NCI-H2107 (cell line): ENCODE measurements at regions not wholly inside any gene's neighbourhood (a gene's known extent, or its start where the extent isn't known, plus 50 kb on each side); places are given as distances from the start of the nearest gene placed in this dataset.

Experiments used
- DNase-seq: peaks from one replicate; lab custom pipeline; 2025; lab: John Stamatoyannopoulos, UW

DNA sequence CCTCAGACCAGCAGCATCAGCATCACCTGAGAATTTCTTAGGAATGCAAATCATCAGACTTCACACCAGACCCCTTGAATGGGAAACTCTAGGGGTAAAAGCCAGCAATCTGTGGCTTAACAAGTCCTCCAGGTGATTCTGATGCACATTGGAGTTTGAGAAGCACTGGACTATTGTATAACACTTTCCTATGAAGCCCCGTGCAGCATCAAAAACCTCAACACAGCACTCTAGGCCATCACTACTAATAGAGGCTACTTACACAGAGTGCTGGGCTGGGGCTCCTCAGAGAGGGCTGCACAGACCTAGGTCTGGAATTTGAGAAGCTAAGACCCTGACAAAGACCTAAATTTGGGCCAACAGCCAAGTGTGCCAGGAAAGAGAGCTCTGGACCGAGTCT lies 95.7 kb upstream of the ARAP3 start:
- no peak for DNase-seq

- no peak for DNase-seq
Observed at GRCh38 chr5:141777130-141777529, 95.1 kb upstream of the ARAP3 start.

DNA sequence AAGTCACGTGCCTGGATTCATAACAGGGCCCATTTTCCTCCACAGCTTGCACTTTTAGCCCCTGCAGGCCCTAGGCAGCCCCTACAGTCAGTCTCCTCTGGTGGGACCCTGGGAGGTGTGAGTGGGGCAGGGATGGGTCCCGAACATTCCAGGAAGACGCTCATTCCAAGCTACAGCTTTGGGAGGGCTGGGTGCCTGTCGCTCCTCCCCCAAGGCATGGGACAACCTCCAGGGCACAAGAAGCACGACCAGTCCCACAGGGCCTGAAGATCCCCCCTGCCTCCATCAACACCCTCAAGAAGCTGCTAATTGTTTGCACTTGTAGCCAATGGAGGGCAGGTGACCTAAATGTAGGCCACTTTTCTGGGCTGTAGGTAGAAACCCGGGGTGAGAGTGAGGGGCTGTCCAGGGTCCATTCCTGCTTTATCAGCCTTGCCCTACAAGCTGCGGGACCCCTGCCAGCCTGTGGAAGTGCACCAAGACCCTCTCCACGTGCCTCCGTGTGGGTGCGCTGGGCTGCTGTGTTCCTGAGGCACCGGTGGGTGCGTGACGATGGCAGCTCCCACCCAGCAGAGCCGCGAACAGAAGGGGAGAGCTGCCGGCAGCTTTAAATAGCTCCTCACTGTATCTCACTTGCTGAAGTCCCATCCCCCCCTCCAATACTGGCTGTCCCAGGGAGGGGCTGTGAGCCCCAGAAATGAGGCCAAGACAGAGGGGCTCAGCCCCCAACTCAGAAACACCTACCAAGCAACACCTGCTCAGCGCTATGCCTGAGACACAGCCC lies 91.9 kb upstream of the ARAP3 start:
- DNase-seq, result no peak

GRCh38 chr5:141772281-141772680 lies 90.3 kb upstream of the ARAP3 start:
- DNase-seq, result no peak

DNA sequence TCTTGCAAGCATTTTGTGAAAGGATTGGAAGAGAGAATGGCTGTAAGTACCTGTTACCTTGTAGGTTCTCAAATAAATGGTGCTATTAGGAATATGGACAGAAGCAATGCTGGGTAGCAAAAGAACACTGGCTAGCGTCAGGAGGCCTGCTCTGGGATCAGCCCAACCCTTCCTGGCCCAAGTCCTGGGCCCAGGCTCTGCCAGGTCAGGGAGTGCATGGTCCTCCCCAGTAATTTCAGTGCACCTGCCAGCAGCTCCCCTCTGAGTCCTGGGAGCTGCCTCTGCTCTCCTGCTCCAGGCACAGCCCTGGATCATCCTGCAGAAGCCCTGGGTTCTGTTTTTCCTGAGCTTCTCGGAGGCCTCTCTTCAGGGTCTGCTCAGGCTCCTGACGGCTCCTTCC lies 89.5 kb upstream of the ARAP3 start:
- DNase-seq, result no peak

DNA sequence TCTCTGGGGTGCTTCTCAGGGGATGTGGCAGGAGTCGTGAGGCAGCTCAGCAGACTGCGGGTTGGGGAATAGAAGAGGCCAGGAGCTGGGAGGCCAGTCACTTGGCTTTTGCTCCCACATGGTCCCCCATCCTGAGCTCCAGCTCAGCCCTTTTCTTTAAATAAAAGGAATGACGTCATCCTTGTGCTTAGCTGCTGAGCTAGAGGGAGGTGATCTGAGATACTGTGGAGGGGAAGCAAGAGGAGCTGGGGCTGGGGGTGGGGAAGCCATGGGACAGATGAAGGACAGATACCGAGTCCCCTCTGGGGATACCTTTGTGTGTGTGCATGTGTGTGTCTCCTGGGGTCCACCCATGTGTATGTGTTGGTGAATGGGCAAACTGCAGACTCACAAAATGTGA lies 89.0 kb upstream of the ARAP3 start:
- no peak for DNase-seq

- no peak for DNase-seq
Observed at GRCh38 chr5:141769671-141770070, 87.6 kb upstream of the ARAP3 start.

DNA sequence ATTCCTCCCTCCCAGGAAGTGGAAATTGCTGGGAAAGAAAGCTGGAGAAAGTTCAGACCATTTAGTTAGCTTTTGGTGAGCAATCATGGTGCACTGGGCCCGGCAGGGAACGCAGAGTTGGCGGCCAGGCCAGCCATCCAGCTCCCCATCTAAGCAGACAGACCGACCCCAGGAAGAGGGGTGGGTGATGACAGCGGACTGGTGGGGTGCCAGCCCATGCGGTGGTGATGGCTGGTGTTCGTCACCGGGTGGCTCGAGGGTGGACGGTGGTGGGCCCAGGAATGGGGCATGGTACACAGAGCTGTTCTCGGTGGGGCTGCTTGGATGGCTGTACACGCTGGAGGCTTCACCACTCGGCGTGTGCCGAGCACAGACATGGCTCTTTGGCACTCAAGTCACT lies 85.6 kb upstream of the ARAP3 start:
- no peak for DNase-seq

DNA sequence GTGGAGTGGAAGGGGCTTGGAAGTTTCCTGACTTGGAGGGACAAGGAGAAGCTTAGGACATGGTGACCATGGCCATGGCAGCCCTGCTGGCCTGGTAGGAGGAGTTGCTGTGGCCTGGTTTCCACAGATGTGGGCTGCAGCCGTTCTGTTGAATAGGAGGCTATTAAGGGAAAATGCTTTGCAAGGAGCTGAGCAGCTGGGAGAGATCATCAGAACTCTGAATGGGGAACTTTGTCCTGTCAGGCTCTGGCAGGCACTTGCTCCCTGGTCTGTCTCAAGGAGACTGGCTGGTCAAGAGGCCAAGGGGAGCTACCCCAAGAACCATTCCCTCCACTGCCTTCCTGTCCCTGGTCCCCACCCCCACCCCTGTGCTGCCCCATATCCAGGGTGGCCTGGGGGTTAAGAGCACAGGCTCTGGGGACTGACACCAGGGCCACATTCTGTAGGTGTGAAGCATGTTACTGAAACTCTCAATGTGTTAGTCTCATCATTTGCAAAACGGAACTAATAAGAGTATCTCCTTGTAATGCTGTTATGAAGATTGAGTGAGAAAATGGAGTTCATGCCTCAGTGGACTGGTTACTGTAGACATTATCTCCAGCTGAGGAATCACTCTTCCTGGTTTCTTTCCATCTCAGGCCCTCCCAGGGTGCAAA lies 84.0 kb upstream of the ARAP3 start:
- no peak for DNase-seq

- DNase-seq, result no peak
Observed at GRCh38 chr5:141763541-141763940, 81.5 kb upstream of the ARAP3 start.

DNA sequence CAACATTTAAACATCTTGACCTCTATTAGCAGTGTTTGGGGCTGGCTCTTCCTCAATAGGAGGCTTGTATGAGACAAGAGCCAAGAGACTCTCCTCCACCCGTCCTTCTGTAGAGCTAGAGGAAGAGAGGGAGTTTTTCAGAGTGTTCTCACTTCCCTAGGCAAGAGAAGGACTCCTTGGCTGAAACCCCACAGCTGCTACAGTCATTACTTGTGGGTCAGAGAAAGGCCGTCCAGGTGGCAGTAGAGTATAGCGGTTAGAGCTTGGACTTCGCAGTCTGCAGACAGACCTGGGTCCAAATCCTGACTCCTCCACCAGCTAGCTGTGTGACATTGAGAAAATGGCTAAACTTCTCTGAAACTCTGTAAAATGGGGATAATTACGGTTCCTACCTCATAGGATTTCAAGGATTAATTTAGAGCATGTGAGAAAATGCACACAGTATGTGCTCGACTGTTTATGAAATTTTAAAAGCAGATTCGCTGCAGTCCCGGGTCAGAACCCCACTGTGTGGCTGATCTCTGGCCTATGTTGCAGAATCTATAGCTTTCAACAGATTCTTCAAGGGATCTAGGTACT lies 80.8 kb upstream of the ARAP3 start:
- DNase-seq, result no peak

DNA sequence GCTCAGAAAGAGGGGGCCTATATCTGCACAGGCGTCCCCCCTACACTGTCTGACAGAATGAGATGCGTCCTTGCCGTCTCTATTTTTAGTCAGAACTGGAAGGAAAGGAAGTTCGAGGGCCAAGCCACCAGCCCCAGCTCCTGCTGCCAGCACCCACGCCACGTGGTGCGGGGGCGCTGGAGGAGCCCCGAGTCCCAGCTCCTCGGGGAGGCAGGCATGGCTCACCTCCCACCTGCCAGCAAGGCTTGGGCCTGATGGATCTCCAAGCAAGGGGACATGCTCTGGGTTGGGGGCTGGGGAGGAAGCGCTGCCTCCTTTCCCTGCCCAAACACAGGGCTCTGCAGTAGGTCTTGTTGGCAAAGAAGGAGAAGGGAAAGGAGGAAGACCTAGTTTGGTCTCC lies 80.3 kb upstream of the ARAP3 start:
- no peak for DNase-seq

GRCh38 chr5:141760753-141761152 lies 78.7 kb upstream of the ARAP3 start:
- no peak for DNase-seq

DNA sequence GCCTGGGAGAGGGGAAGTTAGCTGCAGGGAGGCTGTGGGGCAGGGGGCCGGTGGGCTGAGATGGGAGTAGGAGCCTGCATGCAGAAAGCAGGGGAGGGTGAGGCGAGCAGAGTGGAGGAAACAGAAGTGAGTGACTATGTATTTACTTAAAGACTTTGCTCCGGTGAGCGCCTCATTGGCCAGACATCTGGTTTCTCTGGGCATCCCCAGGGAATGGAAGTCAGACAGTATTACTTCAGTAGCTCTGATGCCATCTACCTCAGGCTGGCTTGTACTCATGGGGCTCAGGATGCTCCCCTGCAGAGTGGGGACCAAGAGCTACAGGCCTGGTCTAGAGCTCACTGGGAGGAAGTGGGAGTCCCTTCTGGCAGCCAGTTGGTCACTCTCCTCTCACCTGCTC lies 78.2 kb upstream of the ARAP3 start:
- no peak for DNase-seq

- DNase-seq, result no peak
Observed at GRCh38 chr5:141758310-141758998, 76.4 kb upstream of the ARAP3 start.

GRCh38 chr5:141757402-141757801 lies 75.4 kb upstream of the ARAP3 start:
- peak; percentile 16 for DNase-seq

GRCh38 chr5:141756196-141756595 lies 74.2 kb upstream of the ARAP3 start:
- no peak for DNase-seq

DNA sequence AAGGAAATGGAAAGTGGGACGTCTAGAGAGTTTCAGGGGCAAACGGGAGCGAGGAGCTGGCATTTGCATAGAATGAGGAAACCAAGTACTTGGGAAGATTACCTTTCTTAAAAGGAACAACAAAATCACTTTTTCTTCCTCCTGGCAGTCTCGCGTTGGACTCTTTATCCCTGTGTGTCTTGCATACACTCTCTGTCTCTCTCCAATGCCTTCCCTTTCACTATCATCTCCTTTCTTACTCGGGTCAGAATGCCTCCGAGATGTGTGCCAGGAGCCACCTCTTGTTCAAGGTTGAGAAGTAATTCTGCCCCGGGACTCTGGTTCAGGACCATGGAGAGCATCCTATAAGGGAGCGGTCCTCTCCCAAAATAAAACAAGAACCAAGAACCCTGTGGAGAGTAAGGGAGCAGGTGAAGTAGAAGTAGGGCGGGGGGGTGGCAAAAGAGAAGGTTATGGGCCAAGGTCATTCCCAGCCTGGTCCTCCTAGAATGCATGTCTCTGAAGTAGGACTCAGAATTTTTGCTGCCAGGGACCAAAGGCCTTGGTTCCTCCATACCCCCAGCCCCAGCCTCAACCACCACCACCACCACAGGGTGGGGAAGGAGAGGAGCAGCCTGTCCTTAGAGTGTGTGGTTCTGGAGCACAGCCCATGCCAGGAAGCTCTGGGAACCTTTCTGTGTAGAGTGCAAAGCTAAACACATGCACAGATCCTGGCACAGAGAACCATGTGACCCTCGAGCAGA lies 72.1 kb upstream of the ARAP3 start:
- no peak for DNase-seq

DNA sequence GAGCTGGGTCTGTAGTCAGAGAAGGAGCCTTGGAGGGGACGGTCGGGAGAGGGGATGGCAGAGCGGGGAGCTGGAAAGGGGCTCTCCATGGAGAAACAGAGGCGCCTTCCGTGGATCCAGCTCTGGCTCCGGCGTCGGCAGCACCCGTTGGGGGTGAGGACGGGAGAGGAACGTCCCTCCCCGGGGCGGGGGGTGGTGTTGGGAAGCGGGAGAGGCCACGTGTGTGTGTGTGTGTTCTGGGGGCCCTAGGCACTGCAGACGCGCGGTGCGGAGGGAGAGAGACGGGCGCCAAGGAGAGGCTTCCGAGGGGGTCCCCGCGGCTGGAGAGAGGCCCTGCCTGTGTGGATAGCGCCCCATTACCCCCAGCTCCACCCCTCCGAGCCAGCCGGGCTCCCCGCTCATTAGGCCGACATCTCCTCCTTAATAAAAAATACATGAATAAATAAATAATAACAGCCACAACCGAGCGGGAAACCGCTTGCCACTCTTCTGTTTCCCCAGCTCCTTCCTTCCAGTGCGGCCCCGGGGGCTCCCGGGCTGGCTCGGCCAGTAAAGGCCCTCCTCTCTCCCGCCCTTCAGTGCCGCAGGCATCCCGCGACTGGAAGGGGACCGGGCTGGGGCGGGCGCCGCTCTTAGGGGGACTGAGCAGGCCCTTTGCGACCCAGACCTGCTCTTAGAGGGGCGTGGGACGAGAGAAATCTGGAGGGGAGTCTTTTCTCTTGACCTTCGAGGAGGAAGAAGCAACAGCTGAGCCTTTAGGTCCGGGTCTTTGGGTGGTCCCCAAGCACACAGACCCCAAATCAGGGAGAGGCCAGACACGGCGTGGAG lies 71.3 kb upstream of the ARAP3 start:
- no peak for DNase-seq

DNA sequence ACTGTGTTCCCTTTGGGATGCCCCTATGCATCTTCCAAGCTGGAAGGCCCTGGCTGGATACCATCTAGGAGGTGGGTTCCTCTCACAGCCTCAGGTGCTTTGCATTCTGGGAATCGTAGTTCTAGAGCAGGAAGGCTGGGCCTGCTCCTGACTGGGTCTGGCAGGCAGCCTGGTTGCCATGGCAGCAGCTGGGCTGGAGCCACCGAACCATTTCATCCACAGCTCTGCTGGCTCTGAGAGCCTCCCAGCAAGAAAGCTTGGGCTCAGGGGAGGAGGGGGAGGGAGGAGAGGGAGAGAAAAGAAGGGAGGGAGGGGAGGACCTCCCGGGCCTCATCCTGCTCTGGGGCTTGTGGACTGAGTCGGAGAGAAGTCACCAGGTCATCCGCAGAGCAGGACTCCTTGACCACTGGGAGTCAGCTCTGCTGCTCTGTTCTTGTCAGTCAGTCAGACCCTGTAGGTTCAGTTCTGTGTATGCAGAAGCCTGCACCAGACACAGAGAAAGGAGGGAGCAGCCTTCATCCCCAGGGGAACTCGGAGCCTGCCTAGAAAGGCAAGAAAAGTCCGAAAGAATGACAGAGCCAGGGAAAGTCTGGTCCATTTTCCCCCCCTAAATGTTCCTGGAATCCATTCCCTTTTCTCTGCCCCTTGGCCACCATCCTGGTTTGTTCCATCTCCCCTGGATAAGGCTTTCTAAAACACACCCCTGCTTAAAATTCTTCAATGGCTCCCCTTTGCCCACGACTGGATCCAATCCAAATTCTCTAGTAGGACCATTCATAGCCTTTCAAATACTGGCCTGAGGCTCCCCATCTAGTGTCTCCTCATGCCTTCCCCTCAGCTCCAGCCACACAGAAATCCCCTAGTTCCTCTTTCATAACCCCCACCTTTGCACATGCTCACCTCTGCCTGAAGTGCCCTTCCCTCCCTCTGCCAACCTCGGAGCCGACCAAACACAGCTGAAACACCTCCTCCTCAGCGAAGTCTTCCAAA lies 65.4 kb upstream of the ARAP3 start:
- DNase-seq, result peak; percentile 66
